K562 (cell line): ENCODE measurements at regions not wholly inside any gene's neighbourhood (a gene's known extent, or its start where the extent isn't known, plus 50 kb on each side); places are given as distances from the start of the nearest gene placed in this dataset.

Source experiments
- ATAC-seq: fragments of 200-7000 bp; cut with Tn5 transposase; 3 replicates; pipeline ENCODE4 v1.9.1; 2020; ENCODE audit warnings: moderate library complexity
- BruUV-seq: library from RNA; stranded (reverse); fragments of 400-500 nt; replicated peaks from 2 replicates; lab custom pipeline; 2021; lab: Mats Ljungman, UMichigan
- CTCF ChIA-PET: fragments of 300-600 bp; formaldehyde crosslinking; extraction: SDS; loops from one replicate; lab custom pipeline; 2021; ENCODE audit warnings: low intra/inter-chr PET ratio; lab: Yijun Ruan, JAX
- POLR2A ChIA-PET: fragments of 300-600, 350-650 bp; sonication (Branson Sonifier 250); formaldehyde crosslinking; extraction: SDS; loops from one replicate; lab custom pipeline; 2021; ENCODE audit warnings: antibody characterized with exemption, inconsistent platforms; lab: Yijun Ruan, JAX
- DNase-seq, 4 experiments: peaks; one replicate each; pipeline versions ENCODE4 v3.0.0 to v3.0.0-alpha.2; 2011 to 2018; ENCODE audit warnings: low spot score in 3 of 4, mixed read lengths in 3 of 4; ENCODE audit errors: extremely low read depth in 1 of 4
- FAIRE-seq: peaks from 2 replicates; lab custom pipeline; 2011; peaks lifted over from hg19 to GRCh38; lab: Jason Lieb, UNC
- H2AFZ ChIP-seq: 2 replicates; pipeline ENCODE4 v1.6.0; 2011; ENCODE audit warnings: low read depth, low read length, control low read depth, inconsistent platforms
- H3K27ac ChIP-seq: fragments of 200-600 bp; 3 replicates; pipeline ENCODE4 v1.8.0; 2011; ENCODE audit warnings: low read depth, mild to moderate bottlenecking, control low read depth, inconsistent platforms, low read length, moderate library complexity, mixed read lengths; ENCODE audit errors: extremely low read depth
- H3K27me3 ChIP-seq, 2 experiments: fragments of 300-600 bp in 1 of 2; 2 replicates in 1 of 2; 3 replicates in 1 of 2; pipeline versions ENCODE4 v1.6.0 to v1.8.0; 2011; ENCODE audit warnings: inconsistent platforms in 2 of 2, low read length in 2 of 2, mild to moderate bottlenecking in 1 of 2, mixed read lengths in 1 of 2, moderate library complexity in 1 of 2; ENCODE audit not compliant: control insufficient read depth in 2 of 2, insufficient read depth in 2 of 2
- H3K36me3 ChIP-seq: fragments of 300-600 bp; 3 replicates; pipeline ENCODE4 v1.8.0; 2011; ENCODE audit warnings: mild to moderate bottlenecking, low read length, inconsistent platforms; ENCODE audit not compliant: control insufficient read depth, insufficient read depth
- H3K4me1 ChIP-seq, 2 experiments: fragments of 200-600 bp in 1 of 2; replicated peaks in 1 of 2; 2 replicates in 1 of 2; 3 replicates in 1 of 2; pipeline versions ENCODE4 v1.5.1 to v1.8.0; 2011; ENCODE audit warnings: inconsistent platforms in 2 of 2, low read length in 2 of 2, mild to moderate bottlenecking in 1 of 2, mixed read lengths in 1 of 2, moderate library complexity in 1 of 2; ENCODE audit not compliant: control insufficient read depth in 2 of 2, insufficient read depth in 2 of 2
- H3K4me2 ChIP-seq: 2 replicates; pipeline ENCODE4 v1.6.1; 2011; ENCODE audit warnings: low read length, control low read depth, inconsistent platforms, mixed read lengths; ENCODE audit not compliant: insufficient read depth
- H3K4me3 ChIP-seq: fragments of 200-600 bp; sonication (generic), shearing (Covaris generic); 2 replicates; pipeline ENCODE4 v1.5.1; 2016; ENCODE audit warnings: control low read depth, inconsistent platforms
- H3K79me2 ChIP-seq: fragments of 200-600 bp; 3 replicates; pipeline ENCODE4 v1.8.0; 2011; ENCODE audit warnings: low read length, inconsistent platforms; ENCODE audit not compliant: control insufficient read depth, insufficient read depth
- H3K9ac ChIP-seq, 2 experiments: 2 replicates each; pipeline versions ENCODE4 v1.6.0 to v1.6.1; 2011; ENCODE audit warnings: low read depth in 2 of 2, low read length in 2 of 2, control low read depth in 1 of 2, inconsistent platforms in 1 of 2, mild to moderate bottlenecking in 1 of 2, mixed read lengths in 1 of 2; ENCODE audit not compliant: insufficient read depth in 1 of 2
- H3K9me1 ChIP-seq: one replicate; pipeline ENCODE4 v1.6.0; 2011; ENCODE audit warnings: inconsistent platforms, mild to moderate bottlenecking, low read length, moderate library complexity; ENCODE audit not compliant: control insufficient read depth, insufficient read depth
- H3K9me3 ChIP-seq: replicated peaks from 2 replicates; pipeline ENCODE4 v1.5.1; 2011; ENCODE audit warnings: low read depth, low read length, inconsistent platforms; ENCODE audit not compliant: control insufficient read depth, insufficient read depth
- H4K20me1 ChIP-seq: replicated peaks from 2 replicates; pipeline ENCODE4 v1.6.1; 2011; ENCODE audit warnings: low read length, inconsistent platforms, mixed read lengths; ENCODE audit not compliant: control insufficient read depth, insufficient read depth
- GTF2A2 ChIP-seq: IDR thresholded peaks from 2 replicates; pipeline ENCODE4 v1.6.1; 2016; ENCODE audit warnings: mild to moderate bottlenecking, missing genetic modification characterization, missing compliant biosample characterization
- POU5F1 ChIP-seq: fragments of 150-350 bp; IDR thresholded peaks from 2 replicates; pipeline ENCODE4 v1.6.1; 2014; ENCODE audit warnings: borderline replicate concordance, low read length, low read depth, mild to moderate bottlenecking; ENCODE audit not compliant: partially characterized antibody
- SAFB ChIP-seq: fragments of 200-400 bp; formaldehyde crosslinking; IDR thresholded peaks from 2 replicates; pipeline ENCODE4 v1.6.1; 2017; ENCODE audit warnings: low read depth, low read length, borderline replicate concordance
- SRSF1 ChIP-seq: fragments of 200-400 bp; formaldehyde crosslinking; IDR thresholded peaks from 2 replicates; pipeline ENCODE4 v1.6.1; 2017; ENCODE audit warnings: mild to moderate bottlenecking, low read depth, low read length, moderate library complexity
- TRIM24 ChIP-seq, 2 experiments: fragments of 450-650 bp; IDR thresholded peaks; 2 replicates each; pipeline ENCODE4 v1.6.1; 2016
- ZNF280A ChIP-seq: fragments of 450-650 bp; IDR thresholded peaks from 2 replicates; pipeline ENCODE4 v1.6.1; 2018; ENCODE audit warnings: mild to moderate bottlenecking, low read depth; ENCODE audit not compliant: partially characterized antibody
- ZNF431 ChIP-seq: sonication (generic); formaldehyde crosslinking; IDR thresholded peaks from 2 replicates; pipeline ENCODE4 v1.8.0; 2022; ENCODE audit warnings: mild to moderate bottlenecking, missing genetic modification reagents
- WGBS: fragments of 100-300 bp; shearing (Covaris generic); methylation state at CpG from one replicate; pipeline ENCODE4 v1.1.6; 2016; ENCODE audit warnings: low coverage, mixed read lengths; ENCODE audit not compliant: insufficient coverage; ENCODE audit errors: missing lambda C conversion rate; 5-methylcytosine and 5-hydroxymethylcytosine counted together
- in situ Hi-C: fragments of 300-500 bp; cut with MboI; formaldehyde crosslinking; loops from 4 replicates; pipeline ENCODE4 v1.15.0; 2018; ENCODE audit warnings: inconsistent platforms, mixed read lengths
- intact Hi-C: fragments of 100-400 bp; cut with micrococcal nuclease; formaldehyde crosslinking; loops from 2 replicates; pipeline ENCODE4 v1.14.2; 2022

GRCh38 chr10:43976292-43976691 is 327.6 kb upstream of the ZNF32 start:
- no peak overlapping the region for H3K4me3 ChIP-seq
- no peaks in the 10 kb centered on the region for H3K79me2 ChIP-seq
- POLR2A ChIA-PET: no interaction called here
- in situ Hi-C loops: no loop called here
- no peak overlapping the region for H2AFZ ChIP-seq
- H3K4me1 ChIP-seq: peaks cover 4 to 13% of the 10 kb centered on the region in 2 experiments; a peak in 4 of 5 replicates
- intact Hi-C loops: no loop called here
- no peak overlapping the region for H3K9ac ChIP-seq
- peaks cover 0 to 12% of the 10 kb centered on the region in 2 experiments; a peak in 2 of 5 replicates for H3K27me3 ChIP-seq
- H3K36me3 ChIP-seq: no peaks in the 10 kb centered on the region
- no peak overlapping the region for H3K4me2 ChIP-seq
- H3K27ac ChIP-seq: no peak overlapping the region
- 0% methylated on average over 1 of the region's 1 CpG for WGBS
- DNase-seq (no peak), FAIRE-seq (no peak), ATAC-seq (no peak)
- no peaks in the 10 kb centered on the region for H3K9me1 ChIP-seq
- H3K9me3 ChIP-seq: no peaks in the 10 kb centered on the region
- BruUV-seq: no TSS peak
- CTCF ChIA-PET: no interaction called here
- no peaks in the 10 kb centered on the region for H4K20me1 ChIP-seq
- TF ChIP-seq SAFB (no peak), ZNF431 (CRISPR knock-in tag) (no peak), ZNF280A (no peak), GTF2A2 (tag) (no peak), TRIM24 (IDR thresholded peaks at IDR 0.05) (no peak), SRSF1 (no peak), POU5F1 (no peak)
